ENCODE measurements at regions not wholly inside any gene's neighbourhood (a gene's known extent, or its start where the extent isn't known, plus 50 kb on each side); places are given as distances from the start of the nearest gene placed in this dataset.
"Not testable (repeated sequence)": the region's sequence is repeated elsewhere in the genome, so short reads cannot be mapped to it uniquely, and the experiment has no call there.

DNA sequence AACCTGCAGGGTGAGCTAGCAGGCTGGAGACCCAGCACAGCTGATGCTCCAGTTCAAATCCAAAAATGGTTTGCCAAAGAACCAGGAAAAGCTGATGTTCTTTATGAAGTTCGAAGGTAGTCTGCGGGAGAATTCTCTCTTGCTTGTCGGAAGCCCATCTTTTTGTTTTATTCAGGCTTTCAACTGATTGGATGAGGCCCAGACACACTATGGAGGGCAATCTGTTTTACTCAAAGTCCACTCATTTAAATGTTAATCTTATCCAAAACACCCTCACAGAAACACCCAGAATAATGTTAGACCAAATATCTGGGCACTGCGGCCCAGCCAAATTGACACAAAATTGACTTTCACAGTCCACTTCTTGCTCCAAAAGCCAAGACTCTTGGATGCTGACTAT is 105.6 kb upstream of the PMEPA1 start:
- ATAC-seq (ENCODE audit: insufficient read depth, low FRiP score): no peak
- H3K9me3 ChIP-seq (ENCODE audit: control insufficient read depth in 4 of 4, insufficient read depth in 3 of 4, low read length in 3 of 4): no peaks in the 10 kb centered on the region
- H3K27ac ChIP-seq (ENCODE audit: low read depth in 1 of 2, low read length in 1 of 2): no peak overlapping the region
- H3K9ac ChIP-seq (ENCODE audit: insufficient read depth in 1 of 2, low read length in 2 of 2): no peak overlapping the region
- TF ChIP-seq, protein P1, sequence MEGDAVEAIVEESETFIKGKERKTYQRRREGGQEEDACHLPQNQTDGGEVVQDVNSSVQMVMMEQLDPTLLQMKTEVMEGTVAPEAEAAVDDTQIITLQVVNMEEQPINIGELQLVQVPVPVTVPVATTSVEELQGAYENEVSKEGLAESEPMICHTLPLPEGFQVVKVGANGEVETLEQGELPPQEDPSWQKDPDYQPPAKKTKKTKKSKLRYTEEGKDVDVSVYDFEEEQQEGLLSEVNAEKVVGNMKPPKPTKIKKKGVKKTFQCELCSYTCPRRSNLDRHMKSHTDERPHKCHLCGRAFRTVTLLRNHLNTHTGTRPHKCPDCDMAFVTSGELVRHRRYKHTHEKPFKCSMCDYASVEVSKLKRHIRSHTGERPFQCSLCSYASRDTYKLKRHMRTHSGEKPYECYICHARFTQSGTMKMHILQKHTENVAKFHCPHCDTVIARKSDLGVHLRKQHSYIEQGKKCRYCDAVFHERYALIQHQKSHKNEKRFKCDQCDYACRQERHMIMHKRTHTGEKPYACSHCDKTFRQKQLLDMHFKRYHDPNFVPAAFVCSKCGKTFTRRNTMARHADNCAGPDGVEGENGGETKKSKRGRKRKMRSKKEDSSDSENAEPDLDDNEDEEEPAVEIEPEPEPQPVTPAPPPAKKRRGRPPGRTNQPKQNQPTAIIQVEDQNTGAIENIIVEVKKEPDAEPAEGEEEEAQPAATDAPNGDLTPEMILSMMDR (IDR thresholded peaks at IDR 0.05; ENCODE audit: control extremely low read depth, extremely low read depth): no peak
- WGBS, 2 donors: 90 to 94% methylated on average over 4 of the region's 4 CpGs
- H3K4me3 ChIP-seq: no peak overlapping the region
- H3K4me1 ChIP-seq (ENCODE audit: control insufficient read depth in 5 of 5, insufficient read depth in 5 of 5, low read length in 5 of 5): peaks cover 0 to 52% (median 10%) of the 10 kb centered on the region in 5 donors
- peaks cover 0 to 1% (median 0%) of the 10 kb centered on the region in 3 donors for H3K27me3 ChIP-seq (ENCODE audit: control insufficient read depth in 3 of 3, insufficient read depth in 3 of 3, low read length in 2 of 3)
- H3K36me3 ChIP-seq (ENCODE audit: control insufficient read depth in 4 of 4, insufficient read depth in 4 of 4, low read length in 4 of 4): no peaks in the 10 kb centered on the region
- DNase-seq: peak in 2 of 3 donors; percentile 24 to 62

DNA sequence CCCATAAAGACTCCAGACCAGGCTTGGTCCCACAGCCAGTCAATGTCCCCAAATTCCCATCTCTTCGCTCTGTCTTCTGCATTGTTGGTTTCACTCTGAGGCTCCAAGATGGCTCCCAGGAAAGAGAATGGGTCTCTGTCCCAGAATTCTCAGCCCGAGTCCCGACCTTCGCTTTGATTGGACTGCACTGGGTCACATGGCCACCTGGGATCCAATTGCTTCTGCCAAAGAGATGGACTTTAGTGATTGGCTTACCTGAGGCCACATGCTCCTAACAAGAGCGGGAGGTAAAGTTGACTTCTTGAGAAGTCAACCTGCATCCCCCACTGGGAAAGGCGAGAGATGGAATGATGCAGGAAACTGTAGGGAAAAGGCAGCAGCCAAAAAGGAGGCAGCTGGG is 104.7 kb upstream of the PMEPA1 start:
- Histone ChIP-seq H3K4me1 (ENCODE audit: control insufficient read depth in 5 of 5, insufficient read depth in 5 of 5, low read length in 5 of 5) (peaks cover 0 to 54% (median 9%) of the 10 kb centered on the region in 5 donors), H3K27ac (ENCODE audit: low read depth in 1 of 2, low read length in 1 of 2) (no peak overlapping the region), H3K9ac (ENCODE audit: insufficient read depth in 1 of 2, low read length in 2 of 2) (no peak overlapping the region), H3K27me3 (ENCODE audit: control insufficient read depth in 3 of 3, insufficient read depth in 3 of 3, low read length in 2 of 3) (no peaks in the 10 kb centered on the region), H3K4me3 (no peak overlapping the region), H3K36me3 (ENCODE audit: control insufficient read depth in 4 of 4, insufficient read depth in 4 of 4, low read length in 4 of 4) (no peaks in the 10 kb centered on the region), H3K9me3 (ENCODE audit: control insufficient read depth in 4 of 4, insufficient read depth in 3 of 4, low read length in 3 of 4) (no peaks in the 10 kb centered on the region)
- ATAC-seq (ENCODE audit: insufficient read depth, low FRiP score) (no peak), DNase-seq (no peak)
- TF ChIP-seq, protein P1 (IDR thresholded peaks at IDR 0.05; ENCODE audit: control extremely low read depth, extremely low read depth): no peak
- 96 to 97% methylated on average over 6 of the region's 6 CpGs for WGBS, 2 donors

DNA sequence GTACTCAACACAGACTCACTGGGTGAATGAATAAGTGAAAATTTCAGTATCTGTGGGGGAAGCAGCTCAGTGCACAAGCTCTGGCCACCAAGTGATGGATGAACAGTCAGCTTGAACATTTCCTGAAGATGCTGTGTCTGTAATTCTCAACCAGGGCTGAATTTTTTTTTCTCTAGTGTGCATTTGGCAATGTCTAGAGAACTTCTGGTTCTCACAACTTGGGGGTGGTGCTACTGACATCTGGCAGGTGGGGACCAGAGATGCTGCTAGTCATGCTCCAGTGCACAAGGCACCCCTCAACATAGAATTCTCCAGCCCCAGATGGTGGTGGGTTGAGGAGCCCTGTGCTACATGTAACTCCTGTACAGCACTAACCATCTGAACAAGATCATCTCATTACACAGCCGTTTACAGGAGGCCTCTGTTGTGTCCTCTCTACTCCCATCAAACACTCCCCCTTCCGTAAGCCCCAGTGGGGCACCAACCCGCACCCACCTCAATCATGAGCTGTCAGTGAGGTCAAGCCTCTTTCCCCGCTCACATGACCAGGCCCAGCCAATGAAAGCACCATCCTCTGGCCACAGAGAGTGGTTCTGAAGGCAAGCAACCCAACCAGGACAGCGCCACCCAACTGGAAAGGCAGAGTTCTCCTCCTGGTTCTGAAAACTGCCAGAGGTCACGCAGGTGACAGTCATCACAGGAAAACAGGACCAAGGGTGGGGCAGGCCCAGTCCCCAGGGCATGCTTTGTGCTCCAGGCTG is 103.9 kb upstream of the PMEPA1 start:
- WGBS, 2 donors: 88 to 90% methylated on average over 6 of the region's 6 CpGs
- ATAC-seq (ENCODE audit: insufficient read depth, low FRiP score) (no peak), DNase-seq (peak; percentile 43 to 78 (median 58))
- H3K9ac ChIP-seq (ENCODE audit: insufficient read depth in 1 of 2, low read length in 2 of 2): no peak overlapping the region
- no peak overlapping the region for H3K27ac ChIP-seq (ENCODE audit: low read depth in 1 of 2, low read length in 1 of 2)
- no peak overlapping the region for H3K4me3 ChIP-seq
- TF ChIP-seq, protein P1 (IDR thresholded peaks at IDR 0.05; ENCODE audit: control extremely low read depth, extremely low read depth): no peak
- no peaks in the 10 kb centered on the region for H3K36me3 ChIP-seq (ENCODE audit: control insufficient read depth in 4 of 4, insufficient read depth in 4 of 4, low read length in 4 of 4)
- H3K4me1 ChIP-seq (ENCODE audit: control insufficient read depth in 5 of 5, insufficient read depth in 5 of 5, low read length in 5 of 5): peaks cover 0 to 60% (median 12%) of the 10 kb centered on the region in 5 donors
- no peaks in the 10 kb centered on the region for H3K27me3 ChIP-seq (ENCODE audit: control insufficient read depth in 3 of 3, insufficient read depth in 3 of 3, low read length in 2 of 3)
- H3K9me3 ChIP-seq (ENCODE audit: control insufficient read depth in 4 of 4, insufficient read depth in 3 of 4, low read length in 3 of 4): no peaks in the 10 kb centered on the region

DNA sequence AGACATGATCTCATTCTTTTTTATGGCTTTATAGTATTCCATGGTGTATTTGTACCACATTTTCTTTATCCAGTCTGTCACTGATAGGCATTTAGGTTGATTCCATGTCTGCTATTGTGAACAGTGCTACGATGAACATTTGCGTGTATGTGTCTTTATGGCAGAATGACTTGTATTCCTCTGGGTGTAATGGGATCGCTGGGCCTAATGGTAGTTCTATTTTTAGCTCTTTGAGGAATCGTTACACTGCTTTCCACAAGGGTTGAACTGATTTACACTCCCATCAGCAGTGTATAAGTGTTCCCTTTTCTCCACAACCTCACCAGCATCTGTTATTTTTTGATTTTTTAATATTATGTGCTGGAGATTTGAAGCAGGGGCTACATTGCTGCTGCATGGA is 102.8 kb upstream of the PMEPA1 start:
- not testable (repeated sequence) for H3K4me3 ChIP-seq; H3K27me3 ChIP-seq (ENCODE audit: control insufficient read depth in 3 of 3, insufficient read depth in 3 of 3, low read length in 2 of 3); DNase-seq; H3K9me3 ChIP-seq (ENCODE audit: control insufficient read depth in 4 of 4, insufficient read depth in 3 of 4, low read length in 3 of 4); H3K27ac ChIP-seq (ENCODE audit: low read depth in 1 of 2, low read length in 1 of 2); H3K36me3 ChIP-seq (ENCODE audit: control insufficient read depth in 4 of 4, insufficient read depth in 4 of 4, low read length in 4 of 4); H3K9ac ChIP-seq (ENCODE audit: insufficient read depth in 1 of 2, low read length in 2 of 2); ATAC-seq (ENCODE audit: insufficient read depth, low FRiP score)
- peaks cover 0 to 70% (median 23%) of the 10 kb centered on the region in 5 donors for H3K4me1 ChIP-seq (ENCODE audit: control insufficient read depth in 5 of 5, insufficient read depth in 5 of 5, low read length in 5 of 5)
- 85 to 89% methylated on average over 4 of the region's 4 CpGs for WGBS, 2 donors

All from lung (tissue), 11 donors.